GM19025 (cell line): ENCODE measurements at regions not wholly inside any gene's neighbourhood (a gene's known extent, or its start where the extent isn't known, plus 50 kb on each side); places are given as distances from the start of the nearest gene placed in this dataset.
"Not testable (repeated sequence)": the region's sequence is repeated elsewhere in the genome, so short reads cannot be mapped to it uniquely, and the experiment has no call there.

Experiments
- ATAC-seq: cut with Tn5 transposase; IDR thresholded peaks from one replicate; pipeline ENCODE4 v1.9.1; 2021; ENCODE audit warnings: mild to moderate bottlenecking, low read depth, moderate library complexity; ENCODE audit not compliant: unreplicated experiment

DNA sequence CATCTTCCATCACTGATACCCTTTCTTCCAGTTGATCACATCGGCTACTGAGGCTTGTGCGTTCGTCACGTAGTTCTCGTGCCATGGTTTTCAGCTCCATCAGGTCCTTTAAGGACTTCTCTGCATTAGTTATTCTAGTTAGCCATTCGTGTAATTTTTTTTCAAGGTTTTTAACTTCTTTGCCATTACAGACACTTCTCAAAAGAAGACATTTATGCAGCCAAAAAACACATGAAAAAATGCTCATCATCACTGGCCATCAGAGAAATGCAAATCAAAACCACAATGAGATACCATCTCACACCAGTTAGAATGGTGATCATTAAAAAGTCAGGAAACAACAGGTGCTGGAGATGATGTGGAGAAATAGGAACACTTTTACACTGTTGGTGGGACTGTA lies 430.7 kb downstream of the DOK5 start:
- ATAC-seq, result not testable (repeated sequence)

DNA sequence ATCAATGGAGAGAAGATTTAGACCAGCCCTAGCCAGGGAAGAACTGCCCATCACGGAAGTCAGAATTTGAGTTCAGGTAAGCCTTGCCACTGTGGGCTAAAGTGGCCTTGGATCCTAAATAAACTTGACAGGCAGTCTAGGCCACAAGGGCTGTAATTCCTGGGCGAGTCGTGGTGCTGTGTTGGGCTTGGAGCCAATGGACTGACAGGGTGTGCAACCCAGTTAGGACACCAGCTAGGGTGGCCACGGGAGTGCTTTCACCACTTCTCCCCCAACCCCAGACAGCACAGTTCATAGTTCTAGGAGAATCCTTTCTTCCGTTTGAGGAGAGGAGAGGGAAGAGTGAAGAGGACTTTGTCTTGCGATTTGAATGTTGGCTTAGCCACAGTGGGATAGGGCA lies 422.4 kb downstream of the DOK5 start:
- ATAC-seq, result no peak

DNA sequence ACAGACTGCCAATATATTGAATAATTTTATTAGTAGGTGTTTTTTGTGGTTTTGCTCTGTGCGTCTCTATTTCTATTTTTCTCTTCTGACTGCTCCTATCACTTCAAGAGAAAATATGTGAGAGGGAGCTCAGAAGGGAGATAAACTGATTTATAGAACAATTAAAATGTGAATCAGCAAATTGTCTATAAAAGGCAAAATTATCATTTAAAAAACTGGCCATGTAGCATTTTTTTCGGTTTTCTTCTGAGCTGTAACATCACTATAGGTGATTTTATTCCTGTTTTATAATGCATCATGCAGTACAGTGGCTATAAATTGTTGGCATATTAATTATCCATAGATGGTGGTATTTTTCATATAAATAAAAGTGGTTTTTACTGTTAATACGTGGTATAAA lies 416.5 kb downstream of the DOK5 start:
- ATAC-seq, result no peak

DNA sequence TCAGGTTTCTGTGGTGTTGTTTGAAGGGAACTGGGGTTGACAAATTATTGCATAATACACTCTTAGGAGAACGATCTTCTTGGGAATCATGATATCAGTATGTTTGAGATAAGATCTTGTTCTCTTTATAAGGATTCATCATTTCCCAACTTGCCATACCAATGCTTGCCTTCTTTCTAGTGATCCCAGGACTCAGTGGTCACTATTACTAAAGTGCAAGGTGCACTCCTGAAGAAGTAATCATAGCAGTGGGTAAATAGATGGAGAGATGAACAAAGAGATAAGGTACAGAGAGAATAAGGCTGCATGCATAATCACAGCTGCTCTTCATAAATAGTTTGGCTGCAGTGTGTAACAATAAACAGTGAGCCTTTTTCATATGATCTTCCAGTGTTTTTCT lies 404.0 kb downstream of the DOK5 start:
- ATAC-seq, result no peak

DNA sequence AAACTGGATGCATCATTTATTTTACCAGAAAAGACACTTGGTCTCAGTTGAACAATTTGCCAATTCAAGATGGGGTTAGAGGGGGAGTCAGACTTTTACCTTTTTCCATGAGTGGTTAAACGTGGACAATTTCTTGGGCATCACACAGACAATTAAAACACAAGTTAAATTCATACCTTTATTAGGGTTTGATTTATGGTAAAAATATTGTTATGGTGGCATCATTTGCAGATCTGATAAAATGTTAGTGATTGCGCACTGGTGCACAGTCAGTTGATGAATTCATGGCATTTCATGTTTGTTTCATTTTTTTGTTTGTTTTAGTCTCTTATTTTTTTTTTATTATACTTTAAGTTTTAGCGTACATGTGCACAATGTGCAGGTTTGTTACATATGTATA lies 399.9 kb downstream of the DOK5 start:
- no peak for ATAC-seq

DNA sequence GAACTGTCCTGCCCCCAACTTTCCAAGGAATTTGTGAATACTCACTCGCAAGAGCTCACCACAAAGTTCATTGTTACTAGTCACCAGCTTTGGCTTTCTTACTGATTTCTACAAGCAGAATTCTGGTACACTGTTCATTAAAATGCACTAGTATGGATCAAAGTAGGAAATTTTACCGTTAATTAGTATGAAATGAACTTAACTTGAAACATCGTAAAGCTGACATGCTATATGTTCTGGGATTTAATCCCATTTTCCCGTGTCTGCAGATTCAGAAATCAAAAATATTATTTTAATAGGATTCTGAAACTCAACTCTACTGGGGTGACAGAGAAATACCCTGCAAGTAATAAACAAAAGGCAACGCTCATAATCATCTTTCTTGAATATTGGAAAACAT lies 399.3 kb downstream of the DOK5 start:
- ATAC-seq, result no peak

DNA sequence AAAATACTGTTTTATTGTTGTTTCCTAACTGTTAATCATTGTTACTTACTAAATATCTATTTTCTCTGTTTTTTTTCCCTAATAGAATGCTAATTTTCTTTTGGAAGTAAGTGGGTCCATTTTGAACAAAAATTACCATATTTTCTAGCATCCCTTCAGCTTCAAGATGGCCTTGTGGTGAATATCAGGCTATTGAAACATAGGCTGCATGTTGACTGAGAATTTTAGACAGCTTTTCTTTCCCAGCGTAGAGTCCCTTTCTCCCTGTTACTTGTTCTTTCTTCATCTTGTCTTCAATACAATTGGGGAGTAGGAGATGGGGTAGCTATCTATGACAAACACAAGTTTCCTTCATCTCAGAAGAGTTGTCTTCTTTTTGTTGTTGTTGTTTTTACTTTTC lies 397.0 kb downstream of the DOK5 start:
- no peak for ATAC-seq

DNA sequence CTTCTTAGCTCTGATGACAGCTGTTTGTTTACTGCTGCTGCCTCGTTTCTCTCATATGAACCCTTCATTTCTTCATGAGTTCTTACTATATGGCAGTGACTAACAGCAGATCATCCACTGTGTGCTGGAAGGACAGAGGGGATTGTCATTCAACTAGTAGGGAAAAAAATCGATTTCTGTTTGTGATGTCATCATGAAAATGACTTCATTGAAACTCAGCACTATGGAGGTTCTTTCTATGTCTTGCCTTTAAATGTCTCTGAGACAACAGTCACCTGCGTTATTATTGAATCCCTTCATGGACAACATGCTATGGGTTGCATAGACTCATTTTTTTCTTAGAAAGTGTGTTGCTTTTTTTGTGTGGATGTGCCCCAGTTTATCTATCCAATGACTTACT lies 394.4 kb downstream of the DOK5 start:
- ATAC-seq, result no peak

DNA sequence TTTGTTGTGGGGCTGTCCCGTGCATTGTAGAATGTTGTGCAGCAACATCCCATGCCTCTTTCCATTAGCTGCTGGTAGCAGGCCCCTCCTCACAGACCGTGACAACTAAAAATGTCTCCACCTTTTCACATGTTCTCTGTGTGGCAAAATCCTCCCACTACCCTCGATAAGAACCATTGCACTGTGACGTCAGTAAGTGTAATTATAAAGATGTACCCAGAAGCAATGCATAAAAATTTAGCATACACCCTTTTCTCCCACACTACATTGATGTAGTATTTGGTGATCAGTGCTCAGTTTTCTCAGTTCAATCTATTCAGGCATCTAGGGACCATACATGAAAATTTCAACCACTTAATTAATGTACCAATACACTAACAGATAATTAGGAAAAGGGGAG lies 389.9 kb downstream of the DOK5 start:
- ATAC-seq, result no peak

DNA sequence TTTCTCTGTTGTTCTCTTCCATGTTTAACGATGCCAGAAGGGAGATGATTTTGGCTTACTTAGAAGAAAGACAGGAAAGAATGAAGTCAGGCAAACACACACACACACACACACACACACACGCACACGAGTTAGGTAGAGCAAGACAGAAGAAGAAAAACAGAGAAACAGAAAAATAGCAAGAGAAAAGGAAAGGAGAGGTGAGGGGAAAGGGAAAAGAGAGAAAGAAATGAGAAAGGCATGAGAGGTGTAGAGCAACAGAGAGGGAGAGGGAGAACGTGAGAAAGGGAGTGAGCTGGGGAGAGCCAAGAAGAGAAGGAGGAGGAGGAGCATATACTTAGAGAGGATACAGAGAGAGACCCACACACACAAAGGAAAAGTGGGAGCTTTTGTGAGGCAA lies 385.3 kb downstream of the DOK5 start:
- ATAC-seq, result no peak

DNA sequence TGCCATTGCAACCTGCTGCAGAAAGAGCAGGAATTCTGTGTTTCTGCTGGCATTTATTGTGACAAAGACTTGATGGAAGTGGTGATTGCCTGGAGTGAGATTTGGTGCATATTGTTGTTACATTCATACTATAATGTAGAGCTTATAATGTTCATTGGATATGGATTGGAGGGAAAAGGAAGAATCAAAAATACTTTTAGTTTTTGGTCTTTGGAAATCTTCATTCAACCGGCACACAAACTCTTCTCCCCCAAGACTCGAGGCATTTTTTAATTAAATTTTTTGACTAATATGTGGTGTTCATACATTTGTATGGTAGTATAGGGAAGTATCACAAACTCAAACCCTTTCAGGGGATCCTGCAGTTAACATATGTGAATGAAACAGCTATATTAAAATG lies 380.8 kb downstream of the DOK5 start:
- ATAC-seq, result no peak

DNA sequence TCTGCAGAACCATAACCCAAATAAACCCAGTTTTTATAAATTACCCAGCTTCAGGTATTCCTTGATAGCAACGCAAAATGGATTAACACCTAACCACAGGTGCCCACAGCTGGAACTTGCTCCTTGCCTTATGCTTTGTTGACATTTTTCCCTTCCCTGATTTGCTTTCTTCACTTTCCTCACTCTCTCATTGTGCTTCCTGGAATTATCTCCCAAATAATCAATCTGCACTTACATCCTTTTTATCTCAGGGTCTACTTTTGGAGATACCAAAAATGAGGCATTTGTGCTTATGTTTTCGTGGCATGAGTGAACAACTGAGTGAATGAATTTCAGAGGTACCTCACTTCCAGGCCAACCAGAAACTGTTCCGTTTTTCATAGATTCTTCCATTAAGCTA lies 374.3 kb downstream of the DOK5 start:
- ATAC-seq, result no peak

DNA sequence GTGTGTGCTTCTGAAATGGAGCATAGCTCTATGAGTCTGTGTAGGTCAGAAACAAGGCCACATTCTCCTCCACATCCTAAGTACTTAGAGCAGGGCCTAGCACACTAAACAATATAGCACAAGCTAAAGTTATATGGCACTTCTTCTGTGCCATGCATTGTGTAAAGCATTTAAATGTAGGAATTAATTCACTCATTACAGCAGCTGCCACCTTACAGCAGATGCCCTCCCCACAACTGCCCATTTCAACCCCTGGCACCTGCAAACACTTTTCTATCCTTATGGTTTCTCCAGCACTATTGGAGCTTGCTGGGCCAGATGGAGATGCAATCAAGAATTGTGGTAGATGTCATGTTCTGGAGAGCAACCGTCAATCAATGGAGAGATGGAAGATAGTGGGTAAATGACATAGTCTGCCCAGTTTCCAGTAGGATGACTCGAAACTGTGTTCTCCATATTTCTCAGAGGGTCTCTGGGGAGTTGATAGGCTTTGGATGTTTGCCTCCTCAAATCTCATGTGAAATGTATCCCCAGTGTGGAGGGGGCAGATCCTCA lies 373.7 kb downstream of the DOK5 start:
- no peak for ATAC-seq

DNA sequence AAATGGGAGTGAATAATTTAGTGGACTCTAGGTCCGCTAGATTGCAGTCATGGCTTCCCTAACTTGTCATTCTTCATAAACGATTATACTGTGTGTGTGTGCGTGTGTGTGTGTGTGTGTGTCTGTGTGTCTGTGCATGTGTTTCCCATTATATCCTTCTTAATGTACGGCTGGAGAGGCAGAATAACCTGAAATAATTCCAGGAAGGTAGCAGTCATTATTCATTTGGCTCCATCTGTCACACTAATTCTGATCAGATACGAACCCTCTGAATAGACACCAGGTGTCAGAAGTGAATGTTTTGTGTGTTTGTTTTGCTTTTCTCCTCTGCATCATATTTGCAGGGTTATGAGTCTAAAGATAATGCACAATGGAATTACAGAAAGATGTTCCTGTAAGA lies 372.9 kb downstream of the DOK5 start:
- no peak for ATAC-seq

DNA sequence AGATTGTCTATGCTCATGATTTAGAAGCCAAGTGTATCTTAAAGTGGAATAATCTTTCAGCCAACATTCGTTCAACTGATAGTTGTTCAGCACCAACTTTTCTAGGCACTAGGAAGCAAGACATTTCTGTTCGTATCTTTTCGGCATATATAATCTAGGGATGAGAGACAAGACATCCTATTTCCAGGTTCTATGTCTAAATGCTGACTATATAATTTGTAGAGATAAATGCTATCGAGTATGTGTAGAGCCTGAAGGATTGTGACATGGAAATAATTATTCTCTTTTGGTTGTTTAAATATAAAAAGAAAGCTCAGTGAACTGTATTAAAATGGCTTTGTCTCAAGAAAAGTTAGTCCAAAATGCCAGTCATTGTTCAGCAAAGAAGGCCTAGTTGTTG lies 371.6 kb downstream of the DOK5 start:
- ATAC-seq, result no peak

DNA sequence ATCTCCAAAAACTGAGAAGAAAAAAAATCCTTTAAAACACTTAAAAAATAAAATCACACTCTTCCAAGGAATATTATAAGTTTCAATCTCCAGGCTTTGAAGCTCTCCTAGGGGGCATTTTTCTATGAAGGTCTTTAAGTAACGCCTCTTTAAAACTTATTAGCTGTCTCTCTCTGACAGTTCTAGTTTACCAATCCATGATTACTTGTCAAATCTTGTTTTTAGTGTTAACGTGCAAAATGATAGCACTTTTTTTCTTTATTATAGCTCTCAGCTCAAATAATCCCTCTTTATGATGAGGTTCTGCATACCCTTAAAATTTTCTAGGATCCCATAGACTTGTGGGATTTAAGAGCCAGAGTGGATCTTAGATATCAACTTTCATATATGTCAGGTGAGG lies 369.0 kb downstream of the DOK5 start:
- ATAC-seq, result no peak

DNA sequence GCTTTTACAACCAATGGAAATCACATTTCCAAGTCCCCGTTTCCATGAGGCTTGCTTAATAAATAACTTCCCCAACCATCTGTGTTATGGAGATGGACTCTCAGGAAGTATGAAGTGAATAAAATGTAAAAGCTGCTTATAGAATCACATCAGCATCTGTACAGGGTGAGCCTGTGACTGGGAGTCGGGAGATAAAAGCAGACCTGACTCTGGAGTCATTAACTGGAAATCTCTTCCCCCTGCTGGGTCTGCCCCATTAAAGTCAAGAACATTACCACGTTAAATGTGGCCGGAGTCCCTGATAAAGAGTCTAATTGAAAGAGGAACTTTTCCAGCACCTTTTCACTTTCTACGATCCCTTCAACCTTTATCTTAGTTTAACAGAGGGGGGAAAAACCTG lies 368.5 kb downstream of the DOK5 start:
- ATAC-seq, result no peak

DNA sequence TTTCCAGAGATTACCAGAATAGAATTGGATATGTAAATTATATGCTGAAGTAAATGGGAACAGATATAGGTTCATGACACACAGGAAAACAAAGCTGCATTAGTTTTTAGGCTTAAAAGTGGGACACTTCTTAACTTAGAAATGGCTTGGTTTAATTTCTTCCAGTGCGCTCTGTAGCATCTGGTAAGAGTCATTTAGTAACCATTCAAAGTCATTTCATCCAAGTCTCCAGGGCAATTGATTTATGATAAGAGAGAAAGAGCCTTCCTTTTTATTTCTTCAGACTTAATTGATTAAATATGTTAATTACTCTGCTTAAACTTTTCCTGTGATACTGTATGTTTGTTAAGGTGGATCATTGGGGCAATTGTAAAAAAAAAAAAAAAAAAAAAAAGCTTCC lies 368.0 kb downstream of the DOK5 start:
- ATAC-seq, result no peak

DNA sequence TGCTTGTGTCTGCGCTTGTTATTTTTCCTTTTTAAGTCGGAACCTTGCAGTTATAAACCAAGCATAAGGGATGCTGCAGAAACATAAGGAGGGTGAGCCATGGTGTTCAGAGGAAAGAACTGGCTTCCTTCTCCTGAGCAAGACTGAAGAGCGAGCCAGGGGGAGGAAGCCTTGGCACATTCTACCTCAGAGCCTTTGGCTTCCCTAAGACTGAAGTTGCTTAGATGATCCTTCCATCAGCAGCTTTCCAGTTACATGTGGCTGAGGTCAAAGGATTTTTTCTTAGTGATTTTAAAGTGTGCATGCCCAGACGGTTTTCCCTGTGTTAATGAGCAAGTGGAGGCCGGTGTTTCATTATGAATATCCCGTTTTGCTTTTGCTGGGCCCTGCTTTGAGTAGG lies 363.8 kb downstream of the DOK5 start:
- ATAC-seq, result no peak

DNA sequence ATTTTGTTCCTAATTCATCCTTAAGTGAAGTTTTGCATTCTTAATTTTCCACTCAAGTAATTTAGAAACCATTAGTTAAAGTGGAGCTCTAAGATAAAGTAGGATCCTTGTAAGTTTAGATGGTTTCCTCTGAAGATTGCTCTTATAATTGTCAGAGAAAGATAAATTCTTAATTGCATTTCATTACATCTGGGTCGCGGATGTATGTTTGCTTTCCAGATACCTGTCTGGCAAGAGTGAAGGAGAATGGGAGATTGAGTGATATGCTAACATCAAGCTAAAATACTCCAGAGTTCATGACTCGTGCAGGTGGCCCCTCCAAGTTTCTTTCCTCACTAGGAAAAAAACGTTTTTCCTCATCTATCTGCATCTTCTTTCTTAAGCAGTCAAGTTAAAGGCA lies 361.8 kb downstream of the DOK5 start:
- no peak for ATAC-seq

DNA sequence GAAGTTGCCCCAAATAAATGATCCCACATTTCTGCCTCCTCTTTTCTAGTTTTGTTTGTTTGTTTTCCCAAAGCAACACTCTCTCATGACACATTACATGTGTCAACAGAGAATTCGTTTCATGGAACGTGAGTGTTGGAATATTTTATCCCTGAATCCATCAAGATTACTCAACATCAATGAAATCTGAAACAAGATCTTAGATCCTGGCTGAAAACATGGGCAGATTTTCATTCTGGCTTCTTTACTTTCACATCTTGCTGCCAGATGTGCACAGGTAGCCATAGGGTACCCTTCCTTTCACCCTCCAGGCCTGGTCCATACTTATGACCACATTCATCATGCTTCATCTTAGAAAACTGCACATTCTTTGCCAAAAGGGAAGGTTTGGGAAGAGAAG lies 347.0 kb downstream of the DOK5 start:
- ATAC-seq, result no peak

DNA sequence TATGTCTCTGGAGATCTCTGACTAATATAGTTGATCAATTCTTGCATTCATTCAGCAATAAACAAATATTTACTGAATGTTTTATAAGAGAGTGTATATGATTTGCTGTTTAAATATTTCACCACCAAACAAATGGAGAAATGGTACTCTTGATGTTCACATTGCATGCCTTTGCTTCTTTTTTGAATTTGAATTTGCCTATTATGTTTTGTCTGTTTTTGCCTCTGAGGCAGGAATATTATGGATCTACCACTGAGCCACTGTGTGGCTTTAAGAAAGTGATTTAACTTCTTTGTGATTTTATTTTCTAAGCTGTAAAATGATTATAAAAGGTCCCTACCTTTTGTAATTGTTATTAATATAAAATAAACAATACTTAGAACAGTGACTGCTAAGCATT lies 345.0 kb downstream of the DOK5 start:
- ATAC-seq, result no peak

DNA sequence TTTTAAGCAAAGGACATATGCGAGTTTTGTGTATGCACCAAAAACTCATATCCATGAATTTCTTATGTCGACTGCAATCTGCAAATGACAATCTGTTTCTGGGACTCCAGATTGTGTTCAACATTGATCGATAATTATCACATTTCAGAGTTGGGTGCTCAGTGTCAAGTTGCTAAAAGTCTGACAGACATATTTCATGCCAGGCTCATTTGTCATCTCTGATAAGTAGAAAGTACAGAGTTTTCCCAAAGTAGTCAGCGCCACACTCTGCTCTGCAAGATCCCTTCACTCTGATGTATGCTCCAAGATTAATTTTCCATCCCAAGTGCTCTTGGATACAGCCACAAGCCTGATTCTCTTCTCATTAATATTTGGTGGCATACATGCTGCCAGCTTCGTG lies 331.1 kb downstream of the DOK5 start:
- ATAC-seq, result no peak
